Mucosa of descending colon (tissue), 3 donors: ENCODE measurements at regions not wholly inside any gene's neighbourhood (a gene's known extent, or its start where the extent isn't known, plus 50 kb on each side); places are given as distances from the start of the nearest gene placed in this dataset.

Source experiments
- ATAC-seq: fragments of 200-7000 bp; cut with Tn5 transposase; one replicate; pipeline ENCODE4 v1.9.1; 2020; ENCODE audit warnings: mild to moderate bottlenecking, moderate library complexity
- DNase-seq, 3 donors: peaks; one replicate each; pipeline ENCODE4 v3.0.0-alpha.2; 2020
- H3K36me3 ChIP-seq: fragments of 200-600 bp; one replicate; pipeline ENCODE4 v1.8.0; 2021; ENCODE audit warnings: low read depth, mild to moderate bottlenecking
- H3K4me1 ChIP-seq: fragments of 200-600 bp; one replicate; pipeline ENCODE4 v1.8.0; 2021; ENCODE audit warnings: low read depth, mild to moderate bottlenecking
- H3K4me3 ChIP-seq: fragments of 200-600 bp; one replicate; pipeline ENCODE4 v1.8.0; 2021; ENCODE audit warnings: mild to moderate bottlenecking
- H3K9me3 ChIP-seq: fragments of 200-600 bp; one replicate; pipeline ENCODE4 v1.8.0; 2021; ENCODE audit warnings: mild to moderate bottlenecking
- intact Hi-C, 2 donors: fragments of 100-400 bp; cut with DNase I in 1 of 2; cut with micrococcal nuclease in 1 of 2; formaldehyde crosslinking; loops; one replicate each; pipeline versions ENCODE4 v1.11.0 to v1.11.1; 2022; cut with DNase I, micrococcal nuclease
- TF ChIP-seq, protein P1 (sequence below): fragments of 200-600 bp; IDR thresholded peaks from one replicate; pipeline ENCODE4 v1.8.0; 2022; ENCODE audit warnings: antibody characterized with exemption, mild to moderate bottlenecking
- donor health status: DM: no; HTN: no; CAD: no; lungs with moderate emphysema.
- donor health status: DM: no; HTN: no; CAD: no.
- donor health status: DM: no; HTN: yes; CAD: no.

DNA sequence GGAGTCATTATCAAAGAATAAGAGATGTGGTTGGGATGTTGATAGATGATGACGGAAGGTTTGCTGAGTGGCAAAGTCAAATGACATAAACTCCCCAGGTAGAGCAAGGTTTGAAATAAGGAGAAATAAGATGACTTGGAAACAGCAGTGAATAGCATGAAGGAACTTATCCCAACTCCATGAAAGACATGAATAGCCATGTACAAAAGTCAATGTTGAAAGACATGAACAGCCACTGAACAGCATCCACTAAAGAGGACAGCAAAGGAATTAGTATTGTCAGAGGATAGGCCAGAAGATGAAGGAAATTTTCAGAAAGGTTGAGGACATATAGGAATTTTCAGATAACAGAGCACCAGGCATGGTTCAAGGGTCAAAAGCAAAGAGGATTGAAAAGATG is 286.0 kb upstream of the FBXL7 start:
- Histone ChIP-seq H3K4me3 (no peak overlapping the region), H3K9me3 (no peaks in the 10 kb centered on the region), H3K4me1 (no peaks in the 10 kb centered on the region), H3K36me3 (no peaks in the 10 kb centered on the region)
- DNase-seq (no peak), ATAC-seq (no peak)
- TF ChIP-seq, protein P1, sequence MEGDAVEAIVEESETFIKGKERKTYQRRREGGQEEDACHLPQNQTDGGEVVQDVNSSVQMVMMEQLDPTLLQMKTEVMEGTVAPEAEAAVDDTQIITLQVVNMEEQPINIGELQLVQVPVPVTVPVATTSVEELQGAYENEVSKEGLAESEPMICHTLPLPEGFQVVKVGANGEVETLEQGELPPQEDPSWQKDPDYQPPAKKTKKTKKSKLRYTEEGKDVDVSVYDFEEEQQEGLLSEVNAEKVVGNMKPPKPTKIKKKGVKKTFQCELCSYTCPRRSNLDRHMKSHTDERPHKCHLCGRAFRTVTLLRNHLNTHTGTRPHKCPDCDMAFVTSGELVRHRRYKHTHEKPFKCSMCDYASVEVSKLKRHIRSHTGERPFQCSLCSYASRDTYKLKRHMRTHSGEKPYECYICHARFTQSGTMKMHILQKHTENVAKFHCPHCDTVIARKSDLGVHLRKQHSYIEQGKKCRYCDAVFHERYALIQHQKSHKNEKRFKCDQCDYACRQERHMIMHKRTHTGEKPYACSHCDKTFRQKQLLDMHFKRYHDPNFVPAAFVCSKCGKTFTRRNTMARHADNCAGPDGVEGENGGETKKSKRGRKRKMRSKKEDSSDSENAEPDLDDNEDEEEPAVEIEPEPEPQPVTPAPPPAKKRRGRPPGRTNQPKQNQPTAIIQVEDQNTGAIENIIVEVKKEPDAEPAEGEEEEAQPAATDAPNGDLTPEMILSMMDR: no peak
- intact Hi-C loops: no loop called here

DNA sequence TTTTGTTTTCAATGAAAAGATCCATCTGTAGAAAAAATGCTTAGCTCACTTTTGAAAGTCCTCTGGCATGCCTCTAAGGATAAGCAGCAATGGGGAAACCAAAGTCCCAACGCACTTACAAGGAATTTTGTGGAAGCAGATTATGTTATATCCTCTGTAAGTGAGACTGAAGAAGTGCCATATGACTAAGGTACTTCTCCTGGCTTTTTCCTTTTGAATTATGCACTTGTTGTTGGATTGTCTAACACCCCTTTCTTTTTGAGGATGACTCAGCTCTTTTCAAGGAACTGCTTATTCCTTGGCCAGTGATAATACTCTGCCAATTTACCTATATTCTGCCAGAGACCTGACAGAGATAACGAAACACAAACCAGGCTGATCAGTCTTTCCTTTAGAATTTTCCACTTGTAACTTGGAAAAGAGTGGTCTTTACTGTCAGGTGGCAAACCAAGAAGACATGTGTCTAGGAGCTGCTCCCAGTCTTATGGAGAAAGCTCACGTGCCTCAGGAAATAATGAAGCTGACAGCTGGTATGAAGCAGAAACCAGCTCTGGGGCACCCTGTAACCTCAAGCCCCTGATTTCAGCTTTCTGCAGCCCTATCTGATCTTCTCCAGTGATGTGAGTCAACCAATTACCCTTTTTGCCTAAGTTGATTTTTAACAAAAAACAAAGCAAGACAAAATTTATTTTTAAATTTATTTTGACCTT is 290.8 kb upstream of the FBXL7 start:
- DNase-seq: no peak
- Histone ChIP-seq H3K36me3 (no peaks in the 10 kb centered on the region), H3K9me3 (no peaks in the 10 kb centered on the region), H3K4me1 (no peaks in the 10 kb centered on the region), H3K4me3 (no peak overlapping the region)
- intact Hi-C loops: no loop called here
- no peak for ATAC-seq
- TF ChIP-seq, protein P1: no peak

DNA sequence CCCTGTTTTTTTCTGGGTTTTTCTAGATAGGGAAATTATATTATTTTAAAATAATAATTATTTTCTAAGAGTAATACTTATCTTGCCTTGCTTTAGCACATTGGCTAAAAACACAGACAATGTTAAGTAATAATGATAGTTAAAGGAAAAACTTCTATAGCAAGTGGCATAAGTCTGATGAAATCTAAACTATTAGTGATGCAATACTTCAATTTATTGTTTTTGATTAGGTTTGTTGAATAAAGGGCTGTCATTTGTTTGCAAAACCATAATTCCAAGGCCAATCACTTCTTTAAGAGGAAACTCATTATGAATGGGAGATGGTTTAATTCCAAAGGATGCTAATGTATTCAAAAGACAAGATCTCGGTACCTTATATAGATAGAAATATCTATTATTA is 293.8 kb upstream of the FBXL7 start:
- Histone ChIP-seq H3K4me1 (no peaks in the 10 kb centered on the region), H3K36me3 (no peaks in the 10 kb centered on the region), H3K4me3 (no peak overlapping the region), H3K9me3 (no peaks in the 10 kb centered on the region)
- DNase-seq (no peak), ATAC-seq (no peak)
- TF ChIP-seq, protein P1: no peak
- intact Hi-C loops: no loop called here

DNA sequence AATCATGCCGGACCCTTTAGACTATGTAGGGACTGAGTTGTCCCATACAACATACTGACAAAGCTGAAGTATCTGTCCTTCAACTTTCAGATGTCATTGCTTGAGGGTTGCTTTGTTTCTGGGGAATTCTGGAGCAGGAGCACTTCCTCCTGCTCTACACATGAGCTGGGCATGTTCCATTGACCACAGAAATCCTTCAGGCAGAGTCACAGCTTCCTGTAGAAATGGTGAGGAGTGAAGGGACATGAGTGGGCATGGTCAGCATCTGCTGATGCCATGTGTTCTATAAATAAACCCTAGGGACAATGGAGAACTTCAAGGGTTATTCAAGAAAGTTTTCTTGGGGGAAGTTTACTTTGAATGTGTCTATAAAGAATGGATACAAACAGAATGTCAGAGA is 296.6 kb upstream of the FBXL7 start:
- Histone ChIP-seq H3K9me3 (no peaks in the 10 kb centered on the region), H3K4me1 (no peaks in the 10 kb centered on the region), H3K36me3 (no peaks in the 10 kb centered on the region), H3K4me3 (no peak overlapping the region)
- TF ChIP-seq, protein P1: no peak
- ATAC-seq (no peak), DNase-seq (no peak)
- intact Hi-C loops: no loop called here

GRCh38 chr5:15191012-15191411 is 309.0 kb upstream of the FBXL7 start:
- intact Hi-C loops: no loop called here
- Histone ChIP-seq H3K9me3 (no peaks in the 10 kb centered on the region), H3K36me3 (no peaks in the 10 kb centered on the region), H3K4me3 (no peak overlapping the region), H3K4me1 (no peaks in the 10 kb centered on the region)
- TF ChIP-seq, protein P1: no peak
- ATAC-seq (no peak), DNase-seq (no peak)

DNA sequence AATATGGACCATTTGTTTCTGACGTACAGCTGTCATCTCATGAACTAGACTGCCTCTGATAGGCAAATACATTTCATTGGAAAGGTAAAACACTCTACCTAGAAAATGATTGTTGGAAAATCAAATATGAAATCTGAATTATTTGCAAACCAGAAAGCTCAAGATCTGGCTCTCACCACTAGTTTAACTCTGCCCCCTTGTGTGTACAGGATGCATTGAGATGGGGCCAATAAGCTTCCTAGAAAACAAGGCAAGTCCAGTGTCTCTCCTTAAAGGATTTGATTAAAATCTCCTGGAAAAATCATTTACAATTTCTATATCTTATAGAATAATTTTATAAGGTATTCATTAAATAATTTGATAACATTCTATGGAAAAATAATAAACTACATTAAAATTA is 311.9 kb upstream of the ANKH start:
- intact Hi-C loops: no loop called here
- no peak for ATAC-seq
- TF ChIP-seq, protein P1: no peak
- Histone ChIP-seq H3K36me3 (no peaks in the 10 kb centered on the region), H3K4me3 (no peak overlapping the region), H3K9me3 (peaks cover 3% of the 10 kb centered on the region), H3K4me1 (no peaks in the 10 kb centered on the region)
- no peak for DNase-seq
